K562 (cell line): ENCODE measurements at regions not wholly inside any gene's neighbourhood (a gene's known extent, or its start where the extent isn't known, plus 50 kb on each side); places are given as distances from the start of the nearest gene placed in this dataset.

Source experiments
- ADNP ChIP-seq: fragments of 200-800 bp; sonication (Bioruptor generic); IDR thresholded peaks from 2 replicates; pipeline ENCODE4 v1.6.1; 2016; ENCODE audit warnings: missing genetic modification characterization, missing compliant biosample characterization
- ATF1 ChIP-seq, 2 experiments: fragments of 450-650 bp in 1 of 2; IDR thresholded peaks; 2 replicates each; pipeline ENCODE4 v1.6.1; 2016; ENCODE audit warnings: missing compliant biosample characterization in 1 of 2, missing genetic modification characterization in 1 of 2
- ATF7 ChIP-seq: fragments of 450-650 bp; IDR thresholded peaks from 2 replicates; pipeline ENCODE4 v1.7.1; 2014; ENCODE audit warnings: mild to moderate bottlenecking, moderate library complexity
- FOS ChIP-seq: IDR thresholded peaks from 3 replicates; pipeline ENCODE4 v1.6.1; 2011; ENCODE audit not compliant: insufficient read length; ENCODE audit errors: extremely low read depth
- HCFC1 ChIP-seq: IDR thresholded peaks from 2 replicates; pipeline ENCODE4 v1.6.1; 2012; ENCODE audit warnings: low read depth, low read length, improper control_type of control experiment
- MCM5 ChIP-seq: fragments of 450-650 bp; IDR thresholded peaks from 2 replicates; pipeline ENCODE4 v1.6.1; 2016; ENCODE audit warnings: low read depth
- NFIC ChIP-seq: fragments of 450-650 bp; IDR thresholded peaks from 2 replicates; pipeline ENCODE4 v1.6.1; 2017; ENCODE audit warnings: mild to moderate bottlenecking, inconsistent platforms
- PHF21A ChIP-seq: fragments of 450-650 bp; IDR thresholded peaks from 2 replicates; pipeline ENCODE4 v1.6.1; 2017; ENCODE audit warnings: low read depth, borderline replicate concordance
- SRF ChIP-seq, 2 experiments: fragments of 250-450, 450-650 bp in 1 of 2; sonication (Bioruptor Pico) in 1 of 2; sonication (generic) in 1 of 2; formaldehyde crosslinking; IDR thresholded peaks; 2 replicates each; pipeline versions ENCODE4 v1.5.0 to v1.5.1; 2020 to 2022; ENCODE audit warnings: mild to moderate bottlenecking in 1 of 2, missing genetic modification reagents in 1 of 2
- TCF7L2 ChIP-seq: fragments of 150-350 bp; IDR thresholded peaks from 2 replicates; pipeline ENCODE4 v1.6.1; 2016; ENCODE audit warnings: low read depth, mild to moderate bottlenecking, low read length, moderate library complexity
- ZNF12 ChIP-seq: sonication (generic); formaldehyde crosslinking; IDR thresholded peaks from 2 replicates; pipeline ENCODE4 v1.4.0; 2020; ENCODE audit warnings: mild to moderate bottlenecking, missing genetic modification reagents
- ZZZ3 ChIP-seq: fragments of 450-650 bp; IDR thresholded peaks from 2 replicates; pipeline ENCODE4 v1.6.1; 2016; ENCODE audit warnings: antibody characterized with exemption, mild to moderate bottlenecking, moderate library complexity
- TF ChIP-seq, protein P1 (sequence below), 3 experiments: IDR thresholded peaks in 2 of 3; conservative IDR thresholded peaks in 1 of 3; 2 replicates each; pipeline ENCODE4 v1.5.1; 2011 to 2012; ENCODE audit warnings: low read length in 3 of 3, mild to moderate bottlenecking in 3 of 3, control low read depth in 2 of 3, improper control_type of control experiment in 1 of 3, inconsistent platforms in 1 of 3, low read depth in 1 of 3, mixed read lengths in 1 of 3, moderate library complexity in 1 of 3; ENCODE audit not compliant: insufficient read depth in 2 of 3

DNA sequence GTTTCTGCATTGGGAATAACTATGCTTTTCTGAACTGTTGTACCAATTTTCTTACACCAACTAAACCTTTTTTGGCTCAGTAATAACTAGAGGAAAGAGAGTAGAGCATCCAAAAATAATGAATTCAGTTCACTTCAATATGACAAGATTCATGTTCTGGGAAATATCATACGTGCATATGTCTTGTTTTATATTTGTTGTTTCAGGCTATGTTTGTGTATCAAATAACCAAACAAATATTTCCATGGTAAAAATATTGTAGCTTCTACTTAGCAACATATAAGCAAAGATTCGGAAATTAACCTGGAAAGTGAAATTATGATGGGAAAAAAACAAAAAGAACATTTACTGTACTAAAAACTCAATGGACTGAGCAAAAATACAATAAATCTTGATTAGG lies 503.2 kb downstream of the TMEM114 start:
- TF ChIP-seq ZNF12 (CRISPR knock-in tag) (no peak), TCF7L2 (no peak), ADNP (tag) (no peak), ATF1 (CRISPR knock-in tag; IDR thresholded peaks at IDR 0.05) (no peak), ATF1 (tag; IDR thresholded peaks at IDR 0.05) (no peak), PHF21A (no peak), ZZZ3 (no peak), FOS (no peak), MCM5 (no peak), NFIC (no peak), HCFC1 (no peak), ATF7 (no peak), SRF (CRISPR knock-in tag; IDR thresholded peaks at IDR 0.05) (no peak)
- TF ChIP-seq, protein P1, sequence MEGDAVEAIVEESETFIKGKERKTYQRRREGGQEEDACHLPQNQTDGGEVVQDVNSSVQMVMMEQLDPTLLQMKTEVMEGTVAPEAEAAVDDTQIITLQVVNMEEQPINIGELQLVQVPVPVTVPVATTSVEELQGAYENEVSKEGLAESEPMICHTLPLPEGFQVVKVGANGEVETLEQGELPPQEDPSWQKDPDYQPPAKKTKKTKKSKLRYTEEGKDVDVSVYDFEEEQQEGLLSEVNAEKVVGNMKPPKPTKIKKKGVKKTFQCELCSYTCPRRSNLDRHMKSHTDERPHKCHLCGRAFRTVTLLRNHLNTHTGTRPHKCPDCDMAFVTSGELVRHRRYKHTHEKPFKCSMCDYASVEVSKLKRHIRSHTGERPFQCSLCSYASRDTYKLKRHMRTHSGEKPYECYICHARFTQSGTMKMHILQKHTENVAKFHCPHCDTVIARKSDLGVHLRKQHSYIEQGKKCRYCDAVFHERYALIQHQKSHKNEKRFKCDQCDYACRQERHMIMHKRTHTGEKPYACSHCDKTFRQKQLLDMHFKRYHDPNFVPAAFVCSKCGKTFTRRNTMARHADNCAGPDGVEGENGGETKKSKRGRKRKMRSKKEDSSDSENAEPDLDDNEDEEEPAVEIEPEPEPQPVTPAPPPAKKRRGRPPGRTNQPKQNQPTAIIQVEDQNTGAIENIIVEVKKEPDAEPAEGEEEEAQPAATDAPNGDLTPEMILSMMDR (IDR thresholded peaks at IDR 0.05 in 2 of 3, conservative IDR thresholded peaks at IDR 0.05 in 1 of 3; ENCODE audit: insufficient read depth in 2 of 3, low read depth in 1 of 3, low read length in 3 of 3) = no peak
